GM12878 (cell line): ENCODE measurements at regions not wholly inside any gene's neighbourhood (a gene's known extent, or its start where the extent isn't known, plus 50 kb on each side); places are given as distances from the start of the nearest gene placed in this dataset.

ENCODE experiments used
- ATAC-seq: fragments of 200-7000 bp; cut with Tn5 transposase; 3 replicates; pipeline ENCODE4 v1.9.1; 2020; ENCODE audit warnings: mild to moderate bottlenecking, moderate library complexity
- BruUV-seq: library from RNA; stranded (reverse); fragments of 400-500 nt; replicated peaks from 2 replicates; lab custom pipeline; 2021; lab: Mats Ljungman, UMichigan
- CTCF ChIA-PET: fragments of 300-600 bp; sonication (Branson Sonifier 250); formaldehyde crosslinking; extraction: SDS; loops from one replicate; lab custom pipeline; 2021; ENCODE audit warnings: inconsistent platforms; lab: Yijun Ruan, JAX
- POLR2A ChIA-PET: fragments of 350-600 bp; formaldehyde crosslinking; extraction: SDS; loops from one replicate; lab custom pipeline; 2021; ENCODE audit warnings: inconsistent platforms; lab: Charles Lee
- RAD21 ChIA-PET: fragments of 300-600 bp; sonication (Branson Sonifier 250); formaldehyde crosslinking; loops from one replicate; lab custom pipeline; 2023; ENCODE audit warnings: antibody characterized with exemption; ENCODE audit not compliant: unreplicated experiment; lab: Charles Lee
- SMC1A ChIA-PET: fragments of 300-600 bp; sonication (Branson Sonifier 250); formaldehyde crosslinking; loops from one replicate; lab custom pipeline; 2023; ENCODE audit not compliant: unreplicated experiment, uncharacterized antibody; lab: Charles Lee
- DNase-seq: peaks from one replicate; pipeline ENCODE4 v3.0.0-alpha.2; 2011; ENCODE audit warnings: low read depth, low spot score
- FAIRE-seq: peaks from 3 replicates; lab custom pipeline; 2011; peaks lifted over from hg19 to GRCh38; lab: Jason Lieb, UNC
- H2AFZ ChIP-seq: 2 replicates; pipeline ENCODE4 v1.6.0; 2011; ENCODE audit warnings: low read depth, low read length, control low read depth; ENCODE audit not compliant: control insufficient read depth
- H3K27ac ChIP-seq: 2 replicates; pipeline ENCODE4 v1.5.1; 2011; ENCODE audit warnings: control low read depth; ENCODE audit not compliant: control insufficient read depth, insufficient read depth
- H3K27me3 ChIP-seq, 2 experiments: replicated peaks in 1 of 2; 2 replicates each; pipeline versions ENCODE4 v1.6.0 to v1.6.1; 2011; ENCODE audit warnings: low read length in 1 of 2; ENCODE audit not compliant: control insufficient read depth in 2 of 2, insufficient read depth in 2 of 2
- H3K36me3 ChIP-seq, 2 experiments: 2 replicates each; pipeline ENCODE4 v1.5.1; 2011; ENCODE audit warnings: low read length in 1 of 2; ENCODE audit not compliant: control insufficient read depth in 2 of 2, insufficient read depth in 2 of 2
- H3K4me1 ChIP-seq: 2 replicates; pipeline ENCODE4 v1.6.1; 2011; ENCODE audit warnings: mild to moderate bottlenecking, low read length, moderate library complexity, mixed read lengths; ENCODE audit not compliant: control insufficient read depth, insufficient read depth
- H3K4me2 ChIP-seq: 2 replicates; pipeline ENCODE4 v1.6.0; 2011; ENCODE audit warnings: control low read depth; ENCODE audit not compliant: control insufficient read depth, insufficient read depth
- H3K4me3 ChIP-seq: fragments of 200-600 bp; sonication (generic); 2 replicates; pipeline ENCODE4 v1.5.1; 2016
- H3K79me2 ChIP-seq: 2 replicates; pipeline ENCODE4 v1.6.0; 2011; ENCODE audit warnings: low read length; ENCODE audit not compliant: control insufficient read depth, insufficient read depth
- H3K9ac ChIP-seq: 2 replicates; pipeline ENCODE4 v1.8.0; 2011; ENCODE audit warnings: low read length, control low read depth, mixed read lengths; ENCODE audit not compliant: control insufficient read depth, insufficient read depth
- H3K9me3 ChIP-seq: replicated peaks from 3 replicates; pipeline ENCODE4 v1.5.1; 2011; ENCODE audit warnings: mild to moderate bottlenecking, low read length; ENCODE audit not compliant: control insufficient read depth, insufficient read depth
- H4K20me1 ChIP-seq: 2 replicates; pipeline ENCODE4 v1.6.0; 2011; ENCODE audit not compliant: control insufficient read depth, insufficient read depth
- CBX3 ChIP-seq: fragments of 200-600 bp; sonication (generic); IDR thresholded peaks from 2 replicates; pipeline ENCODE4 v1.6.1; 2016; ENCODE audit warnings: low read depth, borderline replicate concordance
- EGR1 ChIP-seq, 2 experiments: IDR thresholded peaks; 1 replicate in 1 of 2; 2 replicates in 1 of 2; pipeline ENCODE4 v1.6.1; 2011 to 2012; ENCODE audit warnings: low read depth in 2 of 2, low read length in 2 of 2, borderline replicate concordance in 1 of 2, mild to moderate bottlenecking in 1 of 2, moderate library complexity in 1 of 2
- IRF4 ChIP-seq: IDR thresholded peaks from 2 replicates; pipeline ENCODE4 v1.6.1; 2011; ENCODE audit warnings: low read depth, low read length
- JUND ChIP-seq: IDR thresholded peaks from 2 replicates; pipeline ENCODE4 v1.6.1; 2012; ENCODE audit warnings: low read depth, mild to moderate bottlenecking, low read length, improper control_type of control experiment, moderate library complexity
- NFIC ChIP-seq: IDR thresholded peaks from 2 replicates; pipeline ENCODE4 v1.6.1; 2012; ENCODE audit warnings: low read depth, mild to moderate bottlenecking, inconsistent platforms, low read length, moderate library complexity
- PAX5 ChIP-seq: IDR thresholded peaks from 2 replicates; pipeline ENCODE4 v1.6.1; 2011; ENCODE audit warnings: low read depth, low read length, borderline replicate concordance
- POU2F2 ChIP-seq: IDR thresholded peaks from 3 replicates; pipeline ENCODE4 v1.6.1; 2011; ENCODE audit warnings: low read depth, mild to moderate bottlenecking, low read length, borderline replicate concordance
- SIN3A ChIP-seq: IDR thresholded peaks from 2 replicates; pipeline ENCODE4 v1.6.1; 2012; ENCODE audit warnings: low read depth, low read length, improper control_type of control experiment
- SPI1 ChIP-seq: IDR thresholded peaks from 2 replicates; pipeline ENCODE4 v1.6.1; 2011; ENCODE audit warnings: low read depth, mild to moderate bottlenecking, low read length, moderate library complexity, borderline replicate concordance; ENCODE audit not compliant: insufficient read depth
- SUZ12 ChIP-seq: fragments of 200-600 bp; sonication (generic); IDR thresholded peaks from one replicate; pipeline ENCODE4 v1.6.1; 2018; ENCODE audit warnings: antibody characterized with exemption, mild to moderate bottlenecking; ENCODE audit not compliant: unreplicated experiment
- TCF7 ChIP-seq: IDR thresholded peaks from 2 replicates; pipeline ENCODE4 v1.6.1; 2014; ENCODE audit warnings: antibody characterized with exemption, borderline replicate concordance
- ZNF217 ChIP-seq: fragments of 450-650 bp; IDR thresholded peaks from 2 replicates; pipeline ENCODE4 v1.6.1; 2017; ENCODE audit warnings: antibody characterized with exemption, mild to moderate bottlenecking
- ZZZ3 ChIP-seq: IDR thresholded peaks from 2 replicates; pipeline ENCODE4 v1.6.1; 2011; ENCODE audit warnings: low read depth; ENCODE audit not compliant: control insufficient read depth, insufficient read length
- WGBS: methylation state at CpG from one replicate; pipeline ENCODE4 v1.1.6; 2016; ENCODE audit warnings: low lambda C conversion rate; ENCODE audit not compliant: insufficient replicate concordance, insufficient coverage; ENCODE audit errors: missing lambda C conversion rate; 5-methylcytosine and 5-hydroxymethylcytosine counted together
- in situ Hi-C: fragments of 300-500 bp; cut with MboI; formaldehyde crosslinking; loops from 9 replicates; pipeline ENCODE4 v1.14.3; 2018; ENCODE audit warnings: mixed read lengths
- intact Hi-C: fragments of 100-400 bp; cut with micrococcal nuclease; formaldehyde crosslinking; loops from one replicate; pipeline ENCODE4 v1.14.2; 2022; ENCODE audit not compliant: unreplicated experiment
- TF ChIP-seq, protein P1 (sequence below): fragments of 450-650 bp; formaldehyde crosslinking; IDR thresholded peaks from 2 replicates; pipeline ENCODE4 v1.5.0; 2022; ENCODE audit warnings: mild to moderate bottlenecking, missing genetic modification characterization
- TF ChIP-seq, protein P2 (sequence below): fragments of 450-650 bp; IDR thresholded peaks from 2 replicates; pipeline ENCODE4 v1.6.1; 2018; ENCODE audit warnings: borderline replicate concordance, mild to moderate bottlenecking; ENCODE audit not compliant: partially characterized antibody

DNA sequence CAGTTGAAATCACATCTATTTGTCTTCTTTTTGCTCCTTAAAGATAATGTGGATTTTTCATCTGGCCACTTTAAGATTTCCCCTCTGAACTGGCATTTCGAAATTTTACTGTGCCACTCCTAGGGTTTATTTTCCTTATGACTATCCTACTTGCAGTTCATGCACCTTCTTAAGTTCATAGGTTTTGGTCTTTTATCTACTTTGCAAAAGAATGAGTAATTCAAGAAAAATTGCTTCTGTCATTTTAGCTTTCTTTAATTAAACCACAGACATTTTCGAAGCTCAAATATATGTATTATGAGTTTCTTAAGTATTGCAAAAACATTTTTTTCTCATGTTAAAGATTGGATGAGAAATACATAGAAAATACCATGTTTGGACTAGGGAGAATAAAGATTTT, 1244.8 kb upstream of the TMPRSS15 start:
- H3K9me3 ChIP-seq = no peaks in the 10 kb centered on the region; the same call in 2 of the 3 replicates
- ATAC-seq (no peak), FAIRE-seq (no peak), DNase-seq (no peak)
- CTCF ChIA-PET = no interaction called here
- no peak overlapping the region for H3K4me2 ChIP-seq
- no TSS peak for BruUV-seq
- H3K79me2 ChIP-seq = no peaks in the 10 kb centered on the region
- H3K4me3 ChIP-seq = no peak overlapping the region
- H3K27me3 ChIP-seq = no peaks in the 10 kb centered on the region
- no peak overlapping the region for H3K27ac ChIP-seq
- POLR2A ChIA-PET = no interaction called here
- TF ChIP-seq SUZ12 (no peak), ZZZ3 (no peak), NFIC (no peak), EGR1 (IDR thresholded peaks at IDR 0.05; ENCODE audit: borderline replicate concordance in 1 of 2, low read depth in 2 of 2, low read length in 2 of 2) (no peak), TCF7 (no peak), ZNF217 (no peak), JUND (no peak), POU2F2 (no peak), PAX5 (no peak), SPI1 (no peak), CBX3 (no peak), SIN3A (no peak), IRF4 (no peak)
- TF ChIP-seq, protein P1, sequence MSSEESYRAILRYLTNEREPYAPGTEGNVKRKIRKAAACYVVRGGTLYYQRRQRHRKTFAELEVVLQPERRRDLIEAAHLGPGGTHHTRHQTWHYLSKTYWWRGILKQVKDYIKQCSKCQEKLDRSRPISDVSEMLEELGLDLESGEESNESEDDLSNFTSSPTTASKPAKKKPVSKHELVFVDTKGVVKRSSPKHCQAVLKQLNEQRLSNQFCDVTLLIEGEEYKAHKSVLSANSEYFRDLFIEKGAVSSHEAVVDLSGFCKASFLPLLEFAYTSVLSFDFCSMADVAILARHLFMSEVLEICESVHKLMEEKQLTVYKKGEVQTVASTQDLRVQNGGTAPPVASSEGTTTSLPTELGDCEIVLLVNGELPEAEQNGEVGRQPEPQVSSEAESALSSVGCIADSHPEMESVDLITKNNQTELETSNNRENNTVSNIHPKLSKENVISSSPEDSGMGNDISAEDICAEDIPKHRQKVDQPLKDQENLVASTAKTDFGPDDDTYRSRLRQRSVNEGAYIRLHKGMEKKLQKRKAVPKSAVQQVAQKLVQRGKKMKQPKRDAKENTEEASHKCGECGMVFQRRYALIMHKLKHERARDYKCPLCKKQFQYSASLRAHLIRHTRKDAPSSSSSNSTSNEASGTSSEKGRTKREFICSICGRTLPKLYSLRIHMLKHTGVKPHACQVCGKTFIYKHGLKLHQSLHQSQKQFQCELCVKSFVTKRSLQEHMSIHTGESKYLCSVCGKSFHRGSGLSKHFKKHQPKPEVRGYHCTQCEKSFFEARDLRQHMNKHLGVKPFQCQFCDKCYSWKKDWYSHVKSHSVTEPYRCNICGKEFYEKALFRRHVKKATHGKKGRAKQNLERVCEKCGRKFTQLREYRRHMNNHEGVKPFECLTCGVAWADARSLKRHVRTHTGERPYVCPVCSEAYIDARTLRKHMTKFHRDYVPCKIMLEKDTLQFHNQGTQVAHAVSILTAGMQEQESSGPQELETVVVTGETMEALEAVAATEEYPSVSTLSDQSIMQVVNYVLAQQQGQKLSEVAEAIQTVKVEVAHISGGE (CRISPR knock-in tag) = no peak
- TF ChIP-seq, protein P2, sequence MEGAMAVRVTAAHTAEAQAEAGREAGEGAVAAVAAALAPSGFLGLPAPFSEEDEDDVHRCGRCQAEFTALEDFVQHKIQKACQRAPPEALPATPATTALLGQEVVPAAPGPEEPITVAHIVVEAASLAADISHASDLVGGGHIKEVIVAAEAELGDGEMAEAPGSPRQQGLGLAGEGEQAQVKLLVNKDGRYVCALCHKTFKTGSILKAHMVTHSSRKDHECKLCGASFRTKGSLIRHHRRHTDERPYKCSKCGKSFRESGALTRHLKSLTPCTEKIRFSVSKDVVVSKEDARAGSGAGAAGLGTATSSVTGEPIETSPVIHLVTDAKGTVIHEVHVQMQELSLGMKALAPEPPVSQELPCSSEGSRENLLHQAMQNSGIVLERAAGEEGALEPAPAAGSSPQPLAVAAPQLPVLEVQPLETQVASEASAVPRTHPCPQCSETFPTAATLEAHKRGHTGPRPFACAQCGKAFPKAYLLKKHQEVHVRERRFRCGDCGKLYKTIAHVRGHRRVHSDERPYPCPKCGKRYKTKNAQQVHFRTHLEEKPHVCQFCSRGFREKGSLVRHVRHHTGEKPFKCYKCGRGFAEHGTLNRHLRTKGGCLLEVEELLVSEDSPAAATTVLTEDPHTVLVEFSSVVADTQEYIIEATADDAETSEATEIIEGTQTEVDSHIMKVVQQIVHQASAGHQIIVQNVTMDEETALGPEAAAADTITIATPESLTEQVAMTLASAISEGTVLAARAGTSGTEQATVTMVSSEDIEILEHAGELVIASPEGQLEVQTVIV = no peak
- no peak overlapping the region for H2AFZ ChIP-seq
- H3K4me1 ChIP-seq = no peaks in the 10 kb centered on the region
- H4K20me1 ChIP-seq = no peaks in the 10 kb centered on the region
- H3K9ac ChIP-seq = no peak overlapping the region
- in situ Hi-C loops (no loop called here), intact Hi-C loops (no loop called here)
- no peaks in the 10 kb centered on the region for H3K36me3 ChIP-seq
- WGBS = 0% methylated on average over 2 of the region's 2 CpGs
- SMC1A ChIA-PET = no interaction called here
- RAD21 ChIA-PET = no interaction called here
